ENCODE measurements at regions not wholly inside any gene's neighbourhood (a gene's known extent, or its start where the extent isn't known, plus 50 kb on each side); places are given as distances from the start of the nearest gene placed in this dataset.
"Not testable (repeated sequence)": the region's sequence is repeated elsewhere in the genome, so short reads cannot be mapped to it uniquely, and the experiment has no call there.

- no peak for TF ChIP-seq EP300 (IDR thresholded peaks at IDR 0.05)
- TF ChIP-seq POLR2AphosphoS5 (IDR thresholded peaks at IDR 0.05), result no peak
- no peak for TF ChIP-seq POLR2A (IDR thresholded peaks at IDR 0.05)
- TF ChIP-seq CTCF (IDR thresholded peaks at IDR 0.05), result no peak
These were observed 1279.5 kb downstream of the CDH12 start for GRCh38 chr5:21573416-21574314.

DNA sequence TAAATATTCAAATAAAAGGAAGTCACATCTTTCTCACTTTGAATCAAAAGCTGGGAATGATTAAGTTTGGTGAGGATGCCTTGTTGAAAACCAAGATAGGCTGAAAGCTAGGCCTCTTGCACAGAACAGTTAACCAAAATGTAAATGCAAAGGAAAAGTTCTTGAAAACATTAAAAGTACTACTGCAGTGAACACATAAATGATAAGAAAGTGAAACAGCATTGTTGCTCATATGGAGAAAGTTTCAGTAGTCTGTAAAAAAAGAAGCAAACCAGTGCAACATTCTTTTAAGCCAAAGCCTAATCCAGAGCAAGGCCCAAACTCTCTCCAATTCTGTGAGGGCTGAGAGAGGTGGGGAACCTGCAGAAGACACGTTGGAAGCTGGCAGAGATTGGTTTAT lies 1281.9 kb downstream of the CDH12 start:
- WGBS, result 69% methylated on average over 1 of the region's 1 CpG
- H3K9me3 ChIP-seq; H3K4me1 ChIP-seq; H3K27ac ChIP-seq; H3K27me3 ChIP-seq; H3K36me3 ChIP-seq; H3K4me3 ChIP-seq; DNase-seq (ENCODE audit: low spot score in 2 of 2): not testable (repeated sequence)

More at GRCh38 chr5:21573416-21574314, 1279.5 kb downstream of the CDH12 start:
- no peak for DNase-seq (ENCODE audit: low spot score in 2 of 2)
- 25% methylated on average over 1 of the region's 1 CpG for WGBS
- Histone ChIP-seq H3K9me3 (no peaks in the 10 kb centered on the region), H3K4me3 (no peak overlapping the region), H3K36me3 (no peaks in the 10 kb centered on the region), H3K27ac (no peak overlapping the region), H3K27me3 (no peaks in the 10 kb centered on the region), H3K4me1 (no peaks in the 10 kb centered on the region)

DNA sequence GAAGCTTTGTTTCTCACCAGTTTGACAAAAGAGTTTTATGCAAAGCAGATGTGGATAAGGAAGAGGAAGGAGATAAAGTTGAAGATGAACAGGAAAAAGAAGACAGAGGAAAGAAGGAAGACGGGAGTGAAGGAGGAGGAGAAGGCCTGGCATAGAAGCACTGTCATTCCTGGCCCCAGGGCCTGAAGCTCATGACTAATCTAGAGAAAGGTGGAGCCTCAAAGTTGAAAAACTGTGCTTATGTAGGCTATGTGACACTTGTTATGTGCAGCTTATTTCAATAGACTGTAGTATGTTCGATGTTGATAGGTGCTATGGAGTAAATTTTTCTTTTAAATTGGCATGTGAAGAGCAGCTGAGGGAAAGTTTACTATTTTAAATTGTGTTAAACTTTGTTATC lies 1294.0 kb downstream of the CDH12 start:
- DNase-seq (ENCODE audit: low spot score in 2 of 2); H3K36me3 ChIP-seq; H3K9me3 ChIP-seq; H3K4me3 ChIP-seq; H3K27ac ChIP-seq; H3K4me1 ChIP-seq; H3K27me3 ChIP-seq: not testable (repeated sequence)
- 42% methylated on average over 2 of the region's 2 CpGs for WGBS

GRCh38 chr5:21552263-21552662 lies 1300.9 kb downstream of the CDH12 start:
- not testable (repeated sequence) for H3K27me3 ChIP-seq; H3K4me1 ChIP-seq; H3K9me3 ChIP-seq; H3K4me3 ChIP-seq; H3K36me3 ChIP-seq; H3K27ac ChIP-seq; DNase-seq (ENCODE audit: low spot score in 2 of 2)
- WGBS, result 84% methylated on average over 2 of the region's 3 CpGs

GRCh38 chr5:21550916-21551315 lies 1302.2 kb downstream of the CDH12 start:
- not testable (repeated sequence) for H3K36me3 ChIP-seq; H3K27me3 ChIP-seq; H3K4me1 ChIP-seq; H3K27ac ChIP-seq; H3K9me3 ChIP-seq; DNase-seq (ENCODE audit: low spot score in 2 of 2); H3K4me3 ChIP-seq
- 85% methylated on average over 3 of the region's 3 CpGs for WGBS

DNA sequence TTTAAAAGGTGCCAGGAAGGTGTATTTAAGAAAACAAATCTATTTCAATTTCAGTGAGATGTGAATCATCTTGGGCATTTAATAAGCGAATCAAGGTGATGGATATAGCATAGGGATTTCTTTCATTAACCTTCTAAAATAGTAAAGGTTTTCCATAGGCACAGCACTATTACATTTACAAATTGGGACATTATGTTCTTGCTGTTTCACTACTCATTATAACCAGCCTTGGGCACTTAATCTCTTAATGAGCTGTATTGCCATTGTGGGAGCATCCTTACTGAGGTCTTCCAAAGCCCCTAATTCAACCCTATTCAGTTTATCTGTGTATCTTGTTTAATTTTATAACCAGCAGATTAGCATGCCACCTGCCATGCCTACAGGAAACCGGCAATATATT lies 1305.5 kb downstream of the CDH12 start:
- H3K27me3 ChIP-seq; H3K4me3 ChIP-seq; H3K4me1 ChIP-seq; H3K27ac ChIP-seq; H3K36me3 ChIP-seq; DNase-seq (ENCODE audit: low spot score in 2 of 2); H3K9me3 ChIP-seq: not testable (repeated sequence)
- 96% methylated on average over 2 of the region's 2 CpGs for WGBS

GRCh38 chr5:21535114-21535513 lies 1318.0 kb downstream of the CDH12 start:
- not testable (repeated sequence) for H3K36me3 ChIP-seq; H3K27ac ChIP-seq; H3K4me1 ChIP-seq; H3K9me3 ChIP-seq; H3K27me3 ChIP-seq; H3K4me3 ChIP-seq; DNase-seq (ENCODE audit: low spot score in 2 of 2)

DNA sequence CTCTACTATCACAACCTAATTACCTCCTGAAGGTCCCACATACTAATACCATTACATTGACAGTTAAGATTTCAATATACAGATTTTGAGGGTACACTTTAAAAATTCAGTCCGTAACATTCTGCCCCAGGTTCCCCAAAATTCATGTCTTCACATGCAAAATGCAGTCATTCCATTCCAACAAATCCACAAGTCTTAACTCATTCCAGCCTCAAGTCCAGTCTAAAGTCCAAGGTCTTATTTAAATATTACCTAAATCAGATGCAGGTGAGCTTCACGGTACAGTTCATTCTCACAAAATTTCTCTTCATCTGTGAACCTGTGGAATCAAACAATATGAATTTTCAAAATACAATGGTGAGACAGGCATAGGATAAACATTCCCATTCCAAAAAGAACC lies 1332.0 kb downstream of the CDH12 start:
- H3K4me1 ChIP-seq; H3K27ac ChIP-seq; H3K4me3 ChIP-seq; H3K9me3 ChIP-seq; DNase-seq (ENCODE audit: low spot score in 2 of 2); H3K36me3 ChIP-seq; H3K27me3 ChIP-seq: not testable (repeated sequence)
- 100% methylated on average over 2 of the region's 2 CpGs for WGBS

DNA sequence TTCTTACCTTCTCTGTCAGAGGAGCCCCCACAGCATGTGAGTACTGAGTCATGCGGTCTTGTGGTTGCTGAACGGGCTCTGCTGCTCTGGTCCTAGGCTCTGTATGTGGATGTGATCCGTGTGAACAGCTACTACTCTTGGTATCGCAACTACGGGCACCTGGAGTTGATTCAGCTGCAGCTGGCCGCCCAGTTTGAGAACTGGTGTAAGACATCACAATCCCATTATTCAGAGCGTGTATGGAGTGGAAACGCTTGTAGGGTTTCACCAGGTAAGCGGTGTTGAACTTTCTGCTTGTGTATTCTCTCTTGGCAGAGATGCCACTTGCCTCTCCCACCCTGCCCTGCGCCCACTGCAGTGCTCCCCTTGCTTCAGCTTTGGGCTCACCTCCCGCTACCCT lies 1356.2 kb downstream of the CDH12 start:
- not testable (repeated sequence) for H3K9me3 ChIP-seq; H3K4me3 ChIP-seq; H3K4me1 ChIP-seq; H3K27me3 ChIP-seq; DNase-seq (ENCODE audit: low spot score in 2 of 2); H3K27ac ChIP-seq
- WGBS, result 100% methylated on average over 1 of the region's 11 CpGs
- peaks cover 23% of the 10 kb centered on the region for H3K36me3 ChIP-seq

DNA sequence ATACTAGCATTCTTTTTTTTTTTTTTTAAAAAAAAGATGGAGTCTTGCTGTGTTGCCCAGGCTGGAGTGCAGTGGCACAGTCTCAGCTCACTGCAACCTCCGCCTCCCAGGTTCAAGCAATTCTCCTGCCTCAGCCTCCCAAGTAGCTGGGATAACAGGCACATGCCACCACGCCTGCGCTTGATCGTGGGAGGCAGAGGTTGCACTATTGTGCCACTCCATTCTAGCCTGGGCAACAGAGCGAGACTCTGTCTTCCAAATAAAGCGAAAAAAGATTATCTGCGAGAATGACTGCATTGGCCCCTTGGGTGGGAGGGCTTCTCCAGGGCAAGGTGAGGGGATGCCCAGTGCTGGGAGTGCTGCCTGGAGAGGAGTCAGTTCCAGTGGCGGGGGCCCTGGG lies 1357.1 kb downstream of the CDH12 start:
- WGBS, result 89% methylated on average over 8 of the region's 8 CpGs
- H3K36me3 ChIP-seq, result peaks cover 32% of the 10 kb centered on the region
- H3K4me3 ChIP-seq; H3K9me3 ChIP-seq; DNase-seq (ENCODE audit: low spot score in 2 of 2); H3K27ac ChIP-seq; H3K4me1 ChIP-seq; H3K27me3 ChIP-seq: not testable (repeated sequence)

- H3K36me3 ChIP-seq, result peaks cover 32% of the 10 kb centered on the region
- H3K27me3 ChIP-seq, H3K27ac ChIP-seq, H3K4me1 ChIP-seq, H3K9me3 ChIP-seq, H3K4me3 ChIP-seq: not testable (repeated sequence)
- DNase-seq (ENCODE audit: low spot score in 2 of 2), result peak in 1 of 2 donors; percentile 84
- WGBS, result 95% methylated on average over 6 of the region's 6 CpGs
These were observed 1357.9 kb downstream of the CDH12 start for GRCh38 chr5:21495235-21495634.

DNA sequence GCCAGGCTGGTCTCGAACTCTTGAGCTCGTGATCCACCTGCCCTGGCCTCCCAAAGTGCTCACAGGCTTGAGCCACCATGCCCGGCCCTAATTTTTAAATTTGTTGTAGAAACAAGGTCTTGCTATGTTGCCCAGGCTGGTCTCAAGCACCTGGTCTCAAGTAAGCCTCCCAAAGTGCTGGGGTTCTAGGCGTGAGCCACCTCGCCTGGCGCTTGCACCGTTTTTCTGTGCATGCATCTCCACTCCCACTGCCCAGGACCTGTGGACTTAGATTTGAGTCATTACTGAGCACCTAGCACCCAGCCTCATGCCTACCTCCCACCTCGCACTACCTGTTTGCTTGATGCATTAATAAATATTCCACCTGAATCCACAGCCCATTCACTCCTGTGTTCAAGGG lies 1359.1 kb downstream of the CDH12 start:
- DNase-seq (ENCODE audit: low spot score in 2 of 2), result peak in 1 of 2 donors; percentile 88
- not testable (repeated sequence) for H3K4me3 ChIP-seq, H3K4me1 ChIP-seq, H3K27me3 ChIP-seq, H3K27ac ChIP-seq, H3K9me3 ChIP-seq
- peaks cover 32% of the 10 kb centered on the region for H3K36me3 ChIP-seq
- WGBS, result 96% methylated on average over 3 of the region's 8 CpGs

DNA sequence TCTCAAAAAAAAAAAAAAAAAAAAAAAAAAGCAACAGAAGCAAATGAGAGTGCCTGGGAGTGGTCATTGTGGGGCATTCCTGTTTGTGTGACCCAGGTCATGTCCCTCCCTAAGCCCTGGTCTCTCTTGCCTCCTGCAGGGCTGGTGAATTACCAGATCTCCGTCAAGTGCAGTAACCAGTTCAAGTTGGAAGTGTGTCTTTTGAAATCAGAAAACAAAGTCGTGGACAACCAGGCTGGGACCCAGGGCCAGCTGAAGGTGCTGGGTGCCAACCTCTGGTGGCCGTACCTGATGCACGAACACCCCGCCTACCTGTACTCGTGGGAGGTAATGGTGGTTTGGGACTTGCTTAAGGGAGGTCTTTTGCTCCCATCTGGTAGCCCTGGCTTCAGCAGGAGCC lies 1362.0 kb downstream of the CDH12 start:
- H3K27ac ChIP-seq; H3K9me3 ChIP-seq; H3K4me1 ChIP-seq; DNase-seq (ENCODE audit: low spot score in 2 of 2); H3K4me3 ChIP-seq; H3K27me3 ChIP-seq: not testable (repeated sequence)
- H3K36me3 ChIP-seq, result peaks cover 28% of the 10 kb centered on the region
- 97% methylated on average over 6 of the region's 6 CpGs for WGBS

Measured in suprapubic skin (tissue), 4 donors.